Gastrocnemius medialis (tissue), 4 donors: ENCODE measurements at regions not wholly inside any gene's neighbourhood (a gene's known extent, or its start where the extent isn't known, plus 50 kb on each side); places are given as distances from the start of the nearest gene placed in this dataset.

Source experiments
- ATAC-seq, 2 donors: fragments of 150-250 bp; one replicate each; pipeline ENCODE4 v1.9.1; 2016
- DNase-seq, 2 donors: peaks; one replicate each; pipeline ENCODE4 v3.0.0-alpha.2; 2019
- H3K27ac ChIP-seq, 4 donors: fragments of 200-600 bp; sonication (generic); 1 replicate in 1 of 4; 2 replicates in 3 of 4; pipeline ENCODE4 v1.5.1; 2016 to 2018; ENCODE audit warnings: mild to moderate bottlenecking in 2 of 4, moderate library complexity in 1 of 4
- H3K27me3 ChIP-seq, 3 donors: fragments of 200-600 bp; sonication (generic) in 2 of 3; 1 replicate in 1 of 3; 2 replicates in 2 of 3; pipeline versions ENCODE4 v1.5.1 to v1.6.0; 2016 to 2019; ENCODE audit warnings: mild to moderate bottlenecking in 1 of 3, moderate library complexity in 1 of 3
- H3K36me3 ChIP-seq, 2 donors: fragments of 200-600 bp; sonication (generic) in 1 of 2; one replicate each; pipeline ENCODE4 v1.5.1; 2017 to 2018
- H3K4me1 ChIP-seq, 2 donors: fragments of 200-600 bp; sonication (generic) in 1 of 2; one replicate each; pipeline ENCODE4 v1.5.1; 2016 to 2017; ENCODE audit warnings: mild to moderate bottlenecking in 2 of 2
- H3K4me3 ChIP-seq, 4 donors: fragments of 200-600 bp; sonication (generic) in 3 of 4; 1 replicate in 1 of 4; 2 replicates in 3 of 4; pipeline ENCODE4 v1.5.1; 2016 to 2019; ENCODE audit warnings: mild to moderate bottlenecking in 2 of 4
- H3K9me3 ChIP-seq, 3 donors: fragments of 200-600 bp; sonication (generic) in 2 of 3; 1 replicate in 1 of 3; 2 replicates in 2 of 3; pipeline ENCODE4 v1.5.1; 2016 to 2019
- CTCF ChIP-seq, 5 experiments: fragments of 450-650 bp in 3 of 5; fragments of 200-600 bp in 2 of 5; sonication (generic) in 2 of 5; IDR thresholded peaks in 4 of 5; conservative IDR thresholded peaks in 1 of 5; 1 replicate in 4 of 5; 2 replicates in 1 of 5; pipeline ENCODE4 v1.5.1; 2016 to 2019; ENCODE audit warnings: antibody characterized with exemption in 5 of 5, mild to moderate bottlenecking in 3 of 5, moderate library complexity in 3 of 5
- POLR2A ChIP-seq, 2 donors: fragments of 450-650 bp; IDR thresholded peaks; one replicate each; pipeline ENCODE4 v1.6.1; 2017; ENCODE audit warnings: antibody characterized with exemption in 2 of 2, mild to moderate bottlenecking in 2 of 2, moderate library complexity in 2 of 2
- in situ Hi-C, 4 donors: fragments of 200-750 bp; cut with MboI; loops; one replicate each; pipeline versions ENCODE4 v1.15.0 to v1.8.0; 2017; ENCODE audit warnings: low sequenced_read_pairs in 4 of 4
- intact Hi-C: fragments of 100-400 bp; cut with DNase I; formaldehyde crosslinking; loops from one replicate; pipeline ENCODE4 v1.15.1; 2023; ENCODE audit warnings: low total_unique reads

GRCh38 chr4:152158225-152158624, 377.7 kb downstream of the FBXW7 start:
- ATAC-seq (no peak), DNase-seq (no peak)
- no peaks in the 10 kb centered on the region for H3K27me3 ChIP-seq
- H3K36me3 ChIP-seq: no peaks in the 10 kb centered on the region
- no peak overlapping the region for H3K27ac ChIP-seq
- intact Hi-C loops (no loop called here), in situ Hi-C loops (no loop called here)
- TF ChIP-seq POLR2A (IDR thresholded peaks at IDR 0.05) (no peak), CTCF (IDR thresholded peaks at IDR 0.05 in 4 of 5, conservative IDR thresholded peaks at IDR 0.05 in 1 of 5) (no peak)
- no peaks in the 10 kb centered on the region for H3K9me3 ChIP-seq
- no peaks in the 10 kb centered on the region for H3K4me1 ChIP-seq
- H3K4me3 ChIP-seq: no peak overlapping the region

- Histone ChIP-seq H3K36me3 (no peaks in the 10 kb centered on the region), H3K9me3 (no peaks in the 10 kb centered on the region), H3K27ac (no peak overlapping the region), H3K4me1 (no peaks in the 10 kb centered on the region), H3K4me3 (no peak overlapping the region), H3K27me3 (no peaks in the 10 kb centered on the region)
- ATAC-seq (no peak), DNase-seq (no peak)
- TF ChIP-seq POLR2A (IDR thresholded peaks at IDR 0.05) (no peak), CTCF (IDR thresholded peaks at IDR 0.05 in 4 of 5, conservative IDR thresholded peaks at IDR 0.05 in 1 of 5) (no peak)
- intact Hi-C loops: no loop called here
- in situ Hi-C loops: no loop called here
Measured at GRCh38 chr4:152157629-152158028, 378.3 kb downstream of the FBXW7 start.

- H3K9me3 ChIP-seq: no peaks in the 10 kb centered on the region
- no peak for TF ChIP-seq CTCF (IDR thresholded peaks at IDR 0.05 in 4 of 5, conservative IDR thresholded peaks at IDR 0.05 in 1 of 5)
- no peak for TF ChIP-seq POLR2A (IDR thresholded peaks at IDR 0.05)
- in situ Hi-C loops: no loop called here
- no peaks in the 10 kb centered on the region for H3K4me1 ChIP-seq
- H3K36me3 ChIP-seq: no peaks in the 10 kb centered on the region
- no peak overlapping the region for H3K27ac ChIP-seq
- DNase-seq (no peak), ATAC-seq (no peak)
- no peak overlapping the region for H3K4me3 ChIP-seq
- H3K27me3 ChIP-seq: no peaks in the 10 kb centered on the region
- intact Hi-C loops: no loop called here
Measured at GRCh38 chr4:152156442-152156841, 379.4 kb downstream of the FBXW7 start.

- Histone ChIP-seq H3K4me3 (no peak overlapping the region), H3K9me3 (no peaks in the 10 kb centered on the region), H3K27ac (no peak overlapping the region), H3K4me1 (no peaks in the 10 kb centered on the region), H3K36me3 (no peaks in the 10 kb centered on the region), H3K27me3 (no peaks in the 10 kb centered on the region)
- intact Hi-C loops (no loop called here), in situ Hi-C loops (no loop called here)
- DNase-seq (no peak), ATAC-seq (no peak)
- no peak for TF ChIP-seq POLR2A (IDR thresholded peaks at IDR 0.05)
- no peak for TF ChIP-seq CTCF (IDR thresholded peaks at IDR 0.05 in 4 of 5, conservative IDR thresholded peaks at IDR 0.05 in 1 of 5)
Measured at GRCh38 chr4:152155070-152155469, 380.8 kb downstream of the FBXW7 start.

- H3K27ac ChIP-seq: no peak overlapping the region
- H3K36me3 ChIP-seq: no peaks in the 10 kb centered on the region
- H3K4me3 ChIP-seq: no peak overlapping the region
- no peaks in the 10 kb centered on the region for H3K27me3 ChIP-seq
- intact Hi-C loops: no loop called here
- TF ChIP-seq POLR2A (IDR thresholded peaks at IDR 0.05): no peak
- no peak for TF ChIP-seq CTCF (IDR thresholded peaks at IDR 0.05 in 4 of 5, conservative IDR thresholded peaks at IDR 0.05 in 1 of 5)
- H3K4me1 ChIP-seq: no peaks in the 10 kb centered on the region
- DNase-seq (no peak), ATAC-seq (no peak)
- no peaks in the 10 kb centered on the region for H3K9me3 ChIP-seq
- in situ Hi-C loops: no loop called here
Measured at GRCh38 chr4:152154433-152154832, 381.5 kb downstream of the FBXW7 start.
